ENCODE measurements at regions not wholly inside any gene's neighbourhood (a gene's known extent, or its start where the extent isn't known, plus 50 kb on each side); places are given as distances from the start of the nearest gene placed in this dataset.

DNA sequence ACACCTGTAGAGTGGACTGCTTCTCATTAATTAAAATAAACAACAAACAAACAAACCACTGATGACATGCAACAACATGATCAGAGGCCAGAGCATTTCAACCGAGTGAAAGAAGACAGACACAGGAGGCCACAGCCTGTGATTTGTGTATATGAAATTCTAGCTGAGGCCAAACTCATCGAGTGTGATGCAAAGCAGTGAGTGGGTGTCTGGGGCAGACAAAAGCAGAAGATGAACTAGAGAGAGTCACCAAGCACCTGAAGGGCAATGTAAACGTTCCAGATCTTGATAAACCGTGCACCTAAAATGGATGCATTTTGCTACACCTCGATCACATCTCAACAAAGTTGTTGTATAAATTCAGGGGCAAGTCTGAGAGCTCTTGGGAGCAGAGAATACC lies 108.4 kb downstream of the KLF6 start:
- Mint-ChIP-seq H3K9me3 (peaks cover 3% of the 10 kb centered on the region), H3K27me3 (ENCODE audit: insufficient read depth, low read depth) (peaks cover 10% of the 10 kb centered on the region)
- no peaks in the 10 kb centered on the region for H3K27me3 ChIP-seq

DNA sequence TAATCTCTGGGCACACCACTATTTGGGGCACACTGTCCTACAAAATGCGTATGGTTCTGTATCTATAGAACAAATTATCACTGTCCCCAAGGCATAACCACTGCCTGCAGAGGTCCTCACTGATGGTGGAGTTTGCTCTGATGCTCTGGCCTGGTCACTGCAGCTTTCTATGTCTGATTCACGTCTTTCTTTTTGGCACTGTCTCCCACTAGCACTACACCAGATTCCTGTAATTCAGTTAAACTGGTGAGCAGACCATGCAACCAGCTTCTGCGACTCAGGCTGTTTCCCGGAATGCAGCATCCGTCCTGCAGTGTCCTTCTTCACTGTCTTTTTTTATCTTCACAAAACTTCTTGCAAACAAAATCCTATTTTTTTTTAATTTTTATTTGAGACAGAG lies 112.8 kb downstream of the KLF6 start:
- no peak overlapping the region for H3K4me3 ChIP-seq
- H3K36me3 ChIP-seq, result no peaks in the 10 kb centered on the region
- H3F3A ChIP-seq (ENCODE audit: low read depth), result no peaks in the 10 kb centered on the region
- no peak overlapping the region for H3K4me2 ChIP-seq
- no peaks in the 10 kb centered on the region for H4K20me1 ChIP-seq (ENCODE audit: low read depth)
- no peaks in the 10 kb centered on the region for H3K9me3 ChIP-seq (ENCODE audit: low read depth)
- H3K36me3 Mint-ChIP-seq, result peaks cover 2% of the 10 kb centered on the region
- no peaks in the 10 kb centered on the region for H3K79me2 ChIP-seq (ENCODE audit: low read depth)
- no peak overlapping the region for H3K9ac ChIP-seq
- no peaks in the 10 kb centered on the region for H3K9me3 Mint-ChIP-seq
- TF ChIP-seq EZH2 (IDR thresholded peaks at IDR 0.05), result no peak
- TF ChIP-seq EZH2phosphoT487 (IDR thresholded peaks at IDR 0.05), result no peak
- TF ChIP-seq, protein P1, sequence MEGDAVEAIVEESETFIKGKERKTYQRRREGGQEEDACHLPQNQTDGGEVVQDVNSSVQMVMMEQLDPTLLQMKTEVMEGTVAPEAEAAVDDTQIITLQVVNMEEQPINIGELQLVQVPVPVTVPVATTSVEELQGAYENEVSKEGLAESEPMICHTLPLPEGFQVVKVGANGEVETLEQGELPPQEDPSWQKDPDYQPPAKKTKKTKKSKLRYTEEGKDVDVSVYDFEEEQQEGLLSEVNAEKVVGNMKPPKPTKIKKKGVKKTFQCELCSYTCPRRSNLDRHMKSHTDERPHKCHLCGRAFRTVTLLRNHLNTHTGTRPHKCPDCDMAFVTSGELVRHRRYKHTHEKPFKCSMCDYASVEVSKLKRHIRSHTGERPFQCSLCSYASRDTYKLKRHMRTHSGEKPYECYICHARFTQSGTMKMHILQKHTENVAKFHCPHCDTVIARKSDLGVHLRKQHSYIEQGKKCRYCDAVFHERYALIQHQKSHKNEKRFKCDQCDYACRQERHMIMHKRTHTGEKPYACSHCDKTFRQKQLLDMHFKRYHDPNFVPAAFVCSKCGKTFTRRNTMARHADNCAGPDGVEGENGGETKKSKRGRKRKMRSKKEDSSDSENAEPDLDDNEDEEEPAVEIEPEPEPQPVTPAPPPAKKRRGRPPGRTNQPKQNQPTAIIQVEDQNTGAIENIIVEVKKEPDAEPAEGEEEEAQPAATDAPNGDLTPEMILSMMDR (IDR thresholded peaks at IDR 0.05), result no peak
- no peak overlapping the region for H3K27ac ChIP-seq
- DNase-seq (ENCODE audit: low spot score), result no peak
- no peaks in the 10 kb centered on the region for H3K4me1 ChIP-seq
- no peak overlapping the region for H3K27ac Mint-ChIP-seq
- no peaks in the 10 kb centered on the region for H3K27me3 ChIP-seq
- peaks cover 19% of the 10 kb centered on the region for H3K4me1 Mint-ChIP-seq
- no peak overlapping the region for H2AFZ ChIP-seq (replicated peaks)
- no peak overlapping the region for H3K4me3 Mint-ChIP-seq
- H3K27me3 Mint-ChIP-seq (ENCODE audit: insufficient read depth, low read depth), result no peaks in the 10 kb centered on the region

More for the DNA sequence above, 108.4 kb downstream of the KLF6 start:
- Histone ChIP-seq H3K9me3 (ENCODE audit: low read depth) (no peaks in the 10 kb centered on the region), H3K4me3 (no peak overlapping the region), H3K4me2 (no peak overlapping the region), H3K9ac (no peak overlapping the region), H2AFZ (replicated peaks) (no peak overlapping the region), H4K20me1 (ENCODE audit: low read depth) (no peaks in the 10 kb centered on the region), H3K36me3 (no peaks in the 10 kb centered on the region), H3K27ac (no peak overlapping the region), H3K79me2 (ENCODE audit: low read depth) (no peaks in the 10 kb centered on the region), H3F3A (ENCODE audit: low read depth) (no peaks in the 10 kb centered on the region), H3K4me1 (no peaks in the 10 kb centered on the region)
- no peak for DNase-seq (ENCODE audit: low spot score)
- Mint-ChIP-seq H3K27ac (no peak overlapping the region), H3K4me3 (no peak overlapping the region), H3K4me1 (peaks cover 6% of the 10 kb centered on the region), H3K36me3 (peaks cover 2% of the 10 kb centered on the region)
- TF ChIP-seq, protein P1 (IDR thresholded peaks at IDR 0.05), result no peak
- TF ChIP-seq EZH2phosphoT487 (IDR thresholded peaks at IDR 0.05), result no peak
- TF ChIP-seq EZH2 (IDR thresholded peaks at IDR 0.05), result no peak

DNA sequence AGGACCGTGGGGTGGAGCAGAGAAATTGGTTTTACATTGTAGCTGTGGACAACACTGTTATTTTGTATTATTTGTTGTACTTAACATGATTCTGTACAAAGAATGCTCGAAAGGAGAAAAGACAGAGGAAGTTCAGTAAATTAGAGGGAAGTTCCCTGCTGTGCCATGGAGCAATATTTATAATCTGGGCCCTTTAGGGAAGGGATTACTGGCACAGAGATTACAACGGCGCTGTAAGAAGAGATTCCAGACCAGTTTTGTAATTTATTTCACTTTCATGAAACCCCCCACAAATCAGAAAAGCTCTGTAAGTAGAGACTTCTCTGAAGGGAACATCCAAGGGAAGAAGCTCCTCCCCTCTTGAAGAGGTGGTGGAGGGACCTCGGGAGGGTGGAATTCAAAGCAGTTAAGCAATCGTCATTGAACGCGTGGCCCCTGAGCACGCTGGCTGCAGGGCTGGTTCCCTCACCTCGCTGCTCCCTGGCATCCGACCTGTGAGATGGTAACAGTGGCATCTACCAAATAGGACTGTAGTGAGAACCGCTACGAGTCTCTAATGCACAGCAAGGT lies 113.5 kb downstream of the KLF6 start:
- Histone ChIP-seq H2AFZ (replicated peaks) (peak overlapping the region; percentile 57), H3K4me2 (no peak overlapping the region), H3K27ac (no peak overlapping the region), H3K4me3 (no peak overlapping the region), H3K4me1 (no peaks in the 10 kb centered on the region), H3K9ac (no peak overlapping the region), H3K36me3 (no peaks in the 10 kb centered on the region), H3K79me2 (ENCODE audit: low read depth) (no peaks in the 10 kb centered on the region), H4K20me1 (ENCODE audit: low read depth) (no peaks in the 10 kb centered on the region), H3K9me3 (ENCODE audit: low read depth) (no peaks in the 10 kb centered on the region), H3K27me3 (no peaks in the 10 kb centered on the region), H3F3A (ENCODE audit: low read depth) (no peaks in the 10 kb centered on the region)
- H3K27ac Mint-ChIP-seq, result no peak overlapping the region
- H3K4me3 Mint-ChIP-seq, result no peak overlapping the region
- H3K9me3 Mint-ChIP-seq, result no peaks in the 10 kb centered on the region
- H3K36me3 Mint-ChIP-seq, result peaks cover 2% of the 10 kb centered on the region
- peaks cover 21% of the 10 kb centered on the region for H3K4me1 Mint-ChIP-seq
- TF ChIP-seq EZH2 (IDR thresholded peaks at IDR 0.05), result no peak
- TF ChIP-seq, protein P1 (IDR thresholded peaks at IDR 0.05), result no peak
- no peaks in the 10 kb centered on the region for H3K27me3 Mint-ChIP-seq (ENCODE audit: insufficient read depth, low read depth)
- no peak for DNase-seq (ENCODE audit: low spot score)

All from neural progenitor cell (in vitro differentiated cells).